GM21515 (cell line): ENCODE measurements at regions not wholly inside any gene's neighbourhood (a gene's known extent, or its start where the extent isn't known, plus 50 kb on each side); places are given as distances from the start of the nearest gene placed in this dataset.
A peak's percentile ranks its signal among the peaks of the same experiment; 100 is the strongest.

Source experiments
- ATAC-seq: cut with Tn5 transposase; IDR thresholded peaks from one replicate; pipeline ENCODE4 v1.9.1; 2021; ENCODE audit not compliant: unreplicated experiment

GRCh38 chr2:162890690-162891311 is 52.2 kb upstream of the KCNH7 start:
- ATAC-seq = peak; percentile 96

DNA sequence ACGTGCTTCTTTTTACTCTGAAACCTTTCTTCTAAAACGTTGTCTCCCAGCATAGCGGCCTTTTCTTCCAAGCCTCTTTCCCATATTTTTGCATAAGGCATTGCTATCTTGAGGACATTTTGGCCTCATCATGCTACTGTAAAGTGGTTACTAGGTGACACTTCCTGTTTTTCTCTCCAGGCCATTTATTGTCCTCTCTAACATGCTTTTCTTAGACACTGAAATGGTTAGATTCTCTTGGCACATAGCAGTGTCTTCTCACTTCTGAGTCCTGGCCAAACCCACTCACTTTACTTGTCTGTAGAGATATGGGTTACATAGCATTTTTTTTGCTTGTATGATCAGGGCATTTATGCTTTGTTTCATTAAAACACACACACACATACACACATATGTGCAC is 50.1 kb upstream of the KCNH7 start:
- ATAC-seq = no peak
